ENCODE measurements at regions not wholly inside any gene's neighbourhood (a gene's known extent, or its start where the extent isn't known, plus 50 kb on each side); places are given as distances from the start of the nearest gene placed in this dataset.

- no peak for TF ChIP-seq POU5F1 (IDR thresholded peaks at IDR 0.05; ENCODE audit: low read depth, low read length)
- TF ChIP-seq KDM1A (IDR thresholded peaks at IDR 0.05; ENCODE audit: borderline replicate concordance, low read length) = no peak
- no peak for TF ChIP-seq SP1 (IDR thresholded peaks at IDR 0.05; ENCODE audit: low read depth, low read length)
- no peak for TF ChIP-seq SP4 (IDR thresholded peaks at IDR 0.05; ENCODE audit: low read length)
- no peak for TF ChIP-seq EP300 (IDR thresholded peaks at IDR 0.05; ENCODE audit: borderline replicate concordance in 1 of 2, low read depth in 2 of 2, low read length in 2 of 2)
- TF ChIP-seq CTBP2 (IDR thresholded peaks at IDR 0.05; ENCODE audit: borderline replicate concordance, insufficient read depth, insufficient read length, low read length) = no peak
Measured at GRCh38 chr1:222202831-222203230, 345.1 kb downstream of the HHIPL2 start (continued).

Data from H1 (cell line).